Stimulated activated CD8-positive, alpha-beta memory T cell treated with anti-CD3 and anti-CD28 coated beads, Interleukin-15, amount 100 ng/mL, for 24 hours (primary cell): ENCODE measurements at regions not wholly inside any gene's neighbourhood (a gene's known extent, or its start where the extent isn't known, plus 50 kb on each side); places are given as distances from the start of the nearest gene placed in this dataset.

Experiments used
- DNase-seq: peaks from one replicate; pipeline ENCODE4 v3.0.0-alpha.2; 2020; ENCODE audit warnings: low read depth

DNA sequence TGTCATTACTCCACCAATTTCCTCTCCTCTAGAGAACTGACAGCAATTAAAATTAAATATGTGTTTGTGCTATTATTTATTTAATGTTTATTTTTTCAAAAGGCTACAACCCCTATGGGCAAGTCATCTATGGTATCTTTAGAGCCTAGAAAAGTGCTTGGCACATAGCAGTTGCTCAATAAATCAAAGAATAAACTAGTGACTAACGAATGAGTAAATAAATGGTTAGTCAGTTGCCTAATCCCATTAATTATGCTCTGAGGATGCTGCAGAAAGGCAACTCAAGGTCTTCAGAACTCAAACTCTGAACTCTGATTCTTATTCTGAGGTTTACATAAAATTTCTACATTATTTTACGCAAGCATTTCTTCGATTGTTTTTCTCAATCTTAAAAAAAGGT lies 193.0 kb upstream of the TSHZ2 start:
- DNase-seq: no peak

DNA sequence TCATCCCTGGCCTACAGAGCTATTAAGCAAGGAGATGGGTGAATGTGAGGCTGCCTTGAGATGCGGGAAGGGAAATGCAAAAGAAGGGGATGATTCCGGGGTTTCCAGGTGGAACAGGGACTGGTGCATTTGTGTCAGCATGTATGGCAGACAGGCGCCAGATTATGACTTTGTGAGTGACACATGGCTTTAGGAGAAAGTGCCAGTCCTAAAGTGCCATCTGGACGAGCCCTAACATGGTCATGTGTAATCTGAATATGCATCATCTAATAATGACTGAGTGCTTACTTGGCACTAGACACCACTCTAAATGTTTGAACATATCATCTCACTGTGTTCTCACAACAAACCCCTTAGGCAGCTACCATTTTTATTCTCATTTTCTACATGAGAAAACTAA lies 195.0 kb upstream of the TSHZ2 start:
- no peak for DNase-seq

DNA sequence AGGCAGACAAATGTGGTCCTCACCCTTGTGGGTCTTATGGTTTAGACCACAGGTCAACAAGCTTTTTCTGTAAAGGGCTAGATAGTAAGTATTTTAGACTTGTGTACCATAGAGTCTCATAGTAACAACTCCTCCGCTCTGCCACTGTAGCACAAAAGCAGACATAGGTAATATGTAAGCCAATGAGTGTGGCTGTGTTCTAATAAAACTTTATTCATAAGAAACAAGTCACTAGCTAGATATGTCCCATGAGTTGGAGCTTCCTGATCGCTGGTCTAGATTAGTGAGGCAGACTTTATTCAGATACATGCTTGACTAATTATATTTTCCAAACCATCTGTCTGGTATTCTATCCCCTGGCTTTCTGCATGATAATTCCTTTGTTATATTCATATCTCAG lies 196.4 kb upstream of the TSHZ2 start:
- no peak for DNase-seq

DNA sequence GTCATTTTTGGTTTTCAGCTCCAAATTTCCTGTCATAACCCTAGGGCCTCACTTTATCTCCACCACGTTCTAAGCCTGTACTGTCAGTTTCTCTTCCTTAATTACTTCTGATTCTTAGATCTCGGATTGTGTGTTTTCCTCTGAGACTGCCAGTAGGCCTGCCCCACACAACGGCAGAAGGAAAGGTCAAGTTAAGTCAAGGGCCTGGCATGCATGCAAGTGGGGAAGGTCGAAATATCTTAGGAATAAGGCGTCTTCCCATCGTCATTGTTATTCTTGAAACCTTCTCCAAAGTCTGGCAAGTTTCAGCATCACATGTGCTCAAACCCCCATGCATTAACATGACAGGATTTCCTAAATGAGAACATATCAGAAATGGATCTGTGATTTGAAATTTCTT lies 203.5 kb upstream of the TSHZ2 start:
- DNase-seq: no peak

DNA sequence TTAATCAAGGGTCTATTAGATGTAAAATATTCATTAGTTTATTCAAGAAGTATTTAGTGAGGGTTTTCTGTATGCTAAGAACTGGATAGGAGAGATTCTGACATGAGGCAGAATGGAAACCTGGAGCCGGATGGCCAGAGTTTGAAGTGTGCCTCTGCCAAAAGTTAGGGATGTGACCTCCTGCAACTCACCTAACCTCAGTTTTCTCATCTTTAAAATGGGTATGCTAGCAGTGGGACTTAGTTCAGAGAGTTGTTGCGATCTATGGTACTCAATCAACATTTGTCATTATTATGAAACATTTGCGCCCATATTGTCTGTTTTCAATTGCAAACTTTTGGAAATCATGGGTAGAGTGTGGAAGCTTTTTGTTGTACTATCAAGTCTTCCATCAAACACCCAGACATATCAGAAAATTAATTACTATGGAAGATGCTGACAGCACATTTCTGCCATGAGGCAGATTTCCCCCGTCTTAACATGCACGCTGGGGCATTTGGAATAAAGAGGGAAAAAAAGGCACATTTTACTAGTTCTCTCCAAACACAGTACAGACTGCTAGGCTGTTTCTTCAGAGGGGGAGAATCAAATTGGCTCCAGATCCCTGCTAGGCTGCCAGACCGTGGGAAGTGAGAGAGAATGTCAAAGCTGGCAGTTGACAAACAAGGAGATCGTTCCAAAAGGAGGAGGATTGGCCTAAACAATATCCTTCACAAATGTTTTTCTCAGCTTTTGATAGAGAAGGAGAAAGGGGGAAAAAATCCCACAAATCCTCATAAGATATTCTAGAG lies 205.3 kb upstream of the TSHZ2 start:
- no peak for DNase-seq

DNA sequence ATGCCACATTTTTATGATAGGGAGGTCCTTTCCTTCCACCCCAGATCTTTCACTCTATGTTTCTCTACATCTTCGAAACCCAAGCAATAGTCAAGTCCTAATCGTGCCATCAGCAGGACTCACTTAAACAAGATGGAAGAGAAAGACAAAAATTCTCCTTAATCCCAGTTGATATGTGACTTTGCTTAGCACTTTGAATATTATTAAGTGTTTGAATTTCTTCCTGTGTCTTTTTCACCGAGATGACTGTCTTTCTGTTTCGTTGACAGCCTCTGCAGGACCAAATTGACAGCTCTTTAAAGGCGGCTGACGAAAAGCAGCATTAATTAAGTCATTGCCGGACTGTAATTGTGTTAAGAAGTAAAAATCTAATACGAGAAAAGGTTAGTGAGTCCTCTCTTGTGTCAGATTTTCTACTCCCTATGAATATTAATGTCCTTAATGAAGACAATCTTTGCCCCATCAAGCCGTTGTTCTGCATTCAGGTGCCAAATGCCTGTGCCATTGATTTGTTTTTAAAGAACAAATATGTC lies 208.8 kb upstream of the TSHZ2 start:
- no peak for DNase-seq

DNA sequence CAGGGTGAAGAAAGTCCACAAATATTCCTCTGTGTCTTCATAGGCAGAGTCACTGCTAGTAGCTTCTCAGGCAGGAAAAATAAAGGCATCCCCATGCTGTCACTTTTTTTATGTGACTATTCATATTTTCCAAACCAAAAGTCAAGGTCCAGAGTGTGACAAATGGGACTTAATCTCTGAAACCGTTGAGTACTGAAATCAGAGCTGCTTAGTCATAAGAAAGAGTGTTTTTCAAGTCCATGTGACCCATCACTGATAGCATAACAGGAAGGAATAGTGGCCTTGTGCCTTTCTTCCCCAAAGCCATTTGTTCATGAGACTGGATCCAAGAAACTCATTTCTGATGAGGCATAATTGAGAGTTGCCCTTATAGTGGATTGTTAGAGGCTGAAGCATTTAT lies 210.3 kb upstream of the TSHZ2 start:
- no peak for DNase-seq

DNA sequence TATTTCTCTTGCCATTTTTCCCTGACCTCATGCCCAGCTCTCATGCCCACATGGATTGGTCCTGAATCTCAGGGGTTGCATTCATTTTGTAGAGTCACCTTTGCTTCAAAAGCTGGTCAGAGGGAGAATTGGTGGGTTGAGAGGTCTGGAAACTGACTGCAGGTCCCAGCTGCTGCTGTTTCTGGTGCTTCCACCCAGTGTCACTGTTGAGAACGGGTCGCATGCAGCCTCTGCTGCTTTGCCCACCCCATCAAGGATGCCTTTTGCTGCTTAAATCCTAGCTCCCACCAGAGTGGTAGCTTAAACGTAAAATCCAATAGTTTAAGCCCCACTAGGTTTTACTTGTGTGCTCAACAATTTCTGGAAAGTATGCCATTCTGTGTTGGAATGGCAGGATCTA lies 211.4 kb upstream of the TSHZ2 start:
- DNase-seq: no peak

DNA sequence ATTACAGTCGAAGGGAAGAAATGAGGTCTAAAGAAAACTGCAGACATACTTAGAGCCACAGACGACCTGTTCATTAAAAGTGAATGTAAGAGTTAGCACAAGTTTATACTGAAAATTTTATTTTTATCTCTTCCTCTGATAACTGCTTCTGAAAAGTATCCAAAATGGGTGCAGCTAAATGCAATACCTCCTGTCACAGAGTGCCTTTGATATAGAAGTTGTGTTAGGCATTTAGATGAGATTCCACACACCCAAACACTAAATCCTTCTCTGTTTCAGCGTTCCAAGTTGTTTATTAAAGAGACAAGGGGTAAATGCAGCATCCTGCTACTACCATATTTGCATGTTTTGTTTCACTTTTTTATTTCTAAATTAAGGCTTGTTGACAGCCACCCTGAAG lies 214.7 kb upstream of the TSHZ2 start:
- no peak for DNase-seq

DNA sequence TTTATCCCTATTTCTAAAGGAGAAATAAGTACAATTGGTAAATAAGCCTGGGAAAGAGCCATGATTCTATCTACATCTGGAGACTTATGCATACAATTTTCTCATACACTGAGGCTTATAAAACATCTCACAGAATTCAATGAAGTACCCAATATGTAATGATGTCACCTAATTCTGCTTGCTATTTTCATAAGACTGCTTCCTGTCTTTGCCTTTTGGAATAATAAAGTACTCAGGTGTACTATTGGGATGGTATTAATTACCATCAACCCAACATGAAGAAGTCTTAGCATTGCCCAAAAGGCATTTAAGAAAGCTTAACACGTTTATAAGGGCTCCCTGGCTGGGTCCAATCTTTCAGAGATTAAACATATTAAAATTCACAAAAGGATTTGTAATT lies 216.4 kb upstream of the TSHZ2 start:
- no peak for DNase-seq

DNA sequence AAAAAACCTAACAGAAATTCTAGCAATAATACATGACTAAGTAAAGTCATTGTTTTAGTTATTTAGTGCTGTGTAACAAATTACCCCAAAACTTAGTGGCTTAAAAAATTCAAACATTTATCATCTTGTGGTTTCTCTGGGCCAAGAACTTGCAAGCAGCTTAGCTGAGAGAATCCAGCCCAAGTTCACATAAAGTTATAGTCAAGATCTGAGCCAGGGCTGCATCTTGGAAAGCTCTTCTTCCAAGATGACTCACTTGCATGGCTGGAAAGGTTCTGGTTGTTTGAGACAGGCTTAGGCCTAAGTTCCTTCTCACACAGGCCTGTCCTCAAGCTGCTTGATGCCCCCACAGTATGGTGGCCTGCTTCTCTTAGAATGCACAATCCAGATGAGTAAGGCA lies 217.8 kb upstream of the TSHZ2 start:
- DNase-seq: no peak

DNA sequence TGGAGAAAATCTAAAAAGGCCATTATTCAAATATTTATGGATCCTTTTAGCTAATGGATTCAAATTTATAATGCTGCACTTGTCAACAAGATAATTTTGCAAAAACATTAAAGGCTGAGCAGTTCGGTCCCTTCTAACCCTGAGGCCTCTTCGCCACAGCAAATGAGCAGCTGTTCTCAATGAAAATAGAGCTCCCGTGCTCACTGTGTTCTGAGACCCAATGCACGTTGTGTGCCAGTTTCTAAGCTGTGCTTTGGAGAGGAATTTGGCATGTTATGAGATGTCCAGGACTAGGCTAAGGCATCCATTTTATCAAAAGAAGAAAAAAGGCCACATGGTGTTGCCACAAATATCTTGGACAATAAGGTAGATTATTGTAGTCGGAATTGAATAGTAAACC lies 220.1 kb upstream of the TSHZ2 start:
- DNase-seq: no peak

DNA sequence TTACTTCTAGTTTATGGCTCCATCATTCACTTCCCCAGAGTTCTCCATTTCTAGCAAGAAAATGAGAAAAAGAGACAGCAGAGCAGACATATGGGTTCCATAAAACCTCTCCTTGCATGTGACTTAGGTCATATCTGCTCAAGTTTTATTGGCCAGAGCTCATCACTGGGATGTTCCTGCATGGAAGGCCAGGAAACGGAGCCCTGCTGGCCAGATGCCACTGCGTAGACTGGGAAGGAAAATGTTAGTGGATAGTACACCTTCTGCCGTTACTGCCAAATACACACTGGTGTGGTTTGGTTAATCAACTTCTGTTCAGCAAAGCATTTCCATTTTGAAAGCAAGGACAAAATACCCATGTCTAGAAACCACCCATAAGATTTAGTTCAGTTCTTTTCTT lies 220.6 kb upstream of the TSHZ2 start:
- no peak for DNase-seq

DNA sequence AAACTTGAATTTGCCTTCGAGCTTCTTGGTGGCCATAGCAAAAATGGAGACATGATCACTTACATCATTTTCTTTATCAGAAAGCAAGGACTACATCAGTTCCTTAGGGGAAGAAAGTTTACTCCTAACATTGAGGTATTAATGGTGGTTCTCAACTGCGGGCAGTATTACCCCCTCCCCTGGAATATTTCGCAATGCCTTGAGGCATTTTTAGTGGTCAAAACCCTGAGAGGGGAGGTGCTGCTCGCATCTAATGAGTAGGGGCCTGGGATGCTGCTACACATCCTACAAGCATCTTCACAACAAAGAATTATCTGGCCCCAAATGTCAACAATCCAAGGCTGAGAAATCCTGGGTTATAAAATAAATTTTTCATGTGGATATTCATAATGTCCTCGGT lies 222.2 kb upstream of the TSHZ2 start:
- no peak for DNase-seq

DNA sequence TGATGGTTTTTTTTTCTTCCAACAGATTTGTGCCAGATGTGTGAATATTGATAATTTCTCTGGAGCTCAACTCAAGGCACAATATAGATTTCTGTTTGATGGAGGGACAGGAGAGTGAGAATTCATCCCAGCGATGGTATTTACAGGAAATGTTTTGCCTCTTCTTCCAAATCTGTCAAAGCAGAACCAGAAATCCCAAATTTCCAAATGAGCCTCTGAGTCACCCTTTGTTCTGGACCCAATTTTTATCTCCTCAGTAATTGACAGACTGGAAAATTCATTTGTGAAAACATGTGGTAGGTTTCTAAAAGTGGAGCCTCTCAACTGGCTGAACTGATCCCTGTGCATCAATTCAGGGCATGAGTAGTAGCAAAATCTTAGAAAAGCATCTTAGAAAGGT lies 223.2 kb upstream of the TSHZ2 start:
- DNase-seq: no peak

DNA sequence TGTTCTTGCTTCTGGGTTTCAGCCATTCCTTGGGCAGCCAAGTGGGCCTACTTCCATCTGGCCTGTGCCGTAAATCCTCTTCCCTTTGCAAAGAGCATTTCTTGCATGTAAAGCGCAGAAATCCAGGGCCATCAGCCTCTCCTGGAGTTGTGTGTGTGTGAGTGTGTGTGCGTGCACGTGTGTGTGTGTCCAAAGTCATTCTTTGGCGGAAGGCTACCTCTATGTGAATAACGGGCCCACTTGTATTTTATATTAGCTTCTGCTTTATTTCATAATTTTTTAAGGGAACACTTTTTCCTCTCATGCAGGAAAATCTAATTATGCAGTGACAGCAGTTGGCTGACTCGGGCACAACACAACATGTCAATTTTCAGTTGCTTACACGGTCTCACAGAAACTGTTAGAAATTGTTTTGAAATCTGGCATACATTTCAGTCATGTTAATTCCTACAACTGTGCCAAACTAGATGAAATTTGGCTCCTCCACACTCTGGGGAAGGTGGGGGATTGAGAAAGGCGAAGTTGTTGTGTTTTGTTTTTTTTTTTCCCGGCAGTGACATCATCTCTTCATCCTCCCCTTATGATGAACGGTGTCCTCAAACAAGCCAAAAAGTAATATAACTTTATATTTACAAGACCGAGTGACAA lies 223.7 kb upstream of the TSHZ2 start:
- DNase-seq: no peak

DNA sequence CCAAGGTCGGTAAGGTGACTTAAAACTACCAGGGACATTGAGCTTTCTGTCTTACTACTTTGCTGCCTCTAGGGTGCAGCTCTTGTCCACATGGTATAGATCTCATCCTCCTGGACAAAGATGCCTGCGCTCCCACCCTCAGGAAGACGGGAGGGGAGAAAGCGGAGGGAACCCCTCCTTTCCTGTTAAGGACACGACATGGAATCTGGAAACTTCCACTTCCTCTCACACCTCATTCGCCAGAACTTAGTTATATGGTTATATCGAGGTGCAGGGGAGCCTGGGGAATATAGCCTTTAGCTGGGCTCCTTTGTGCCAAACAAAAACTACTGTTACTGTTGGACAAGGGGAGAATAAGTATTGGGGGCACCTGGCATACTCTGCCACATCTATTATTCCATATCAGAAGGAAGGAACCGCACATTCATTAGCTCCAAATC lies 224.3 kb upstream of the TSHZ2 start:
- no peak for DNase-seq

DNA sequence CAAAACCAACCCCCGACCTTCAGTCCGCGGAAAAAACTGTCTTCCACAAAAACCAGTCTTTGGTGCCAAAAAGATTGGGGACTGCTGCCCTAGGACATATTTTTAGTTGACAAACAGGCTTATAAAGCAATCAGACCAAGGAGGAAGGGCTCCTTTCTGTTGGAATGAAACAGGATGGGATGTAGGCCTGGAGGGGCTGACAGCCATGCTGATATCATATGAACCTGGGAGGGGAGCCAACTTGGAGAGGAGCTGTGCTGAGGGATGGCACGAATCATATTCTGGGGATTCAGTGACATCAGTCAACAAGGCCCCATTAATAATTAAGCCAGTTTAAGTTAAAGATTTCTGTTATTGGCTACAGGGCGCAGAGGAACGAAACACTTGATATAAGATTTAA lies 225.4 kb upstream of the TSHZ2 start:
- DNase-seq: no peak

DNA sequence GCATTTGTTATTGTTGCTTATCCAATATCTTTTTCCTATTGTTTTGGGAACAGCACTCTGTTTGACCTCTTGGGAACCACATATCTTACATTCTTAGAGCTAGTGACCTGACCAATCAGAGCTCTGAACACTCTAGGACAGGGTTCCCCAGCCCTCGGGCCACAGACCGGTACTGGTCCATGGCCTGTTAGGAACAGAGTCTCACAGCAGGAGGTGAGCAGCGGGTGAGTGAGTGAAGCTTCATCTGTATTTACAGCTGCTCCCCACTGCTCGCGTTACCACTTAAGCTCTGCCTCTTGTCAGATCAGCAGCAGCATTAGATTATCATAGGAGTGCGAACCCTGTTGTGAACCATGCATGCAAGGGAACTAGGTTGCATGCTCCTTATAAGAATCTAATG lies 226.0 kb upstream of the TSHZ2 start:
- DNase-seq: no peak

DNA sequence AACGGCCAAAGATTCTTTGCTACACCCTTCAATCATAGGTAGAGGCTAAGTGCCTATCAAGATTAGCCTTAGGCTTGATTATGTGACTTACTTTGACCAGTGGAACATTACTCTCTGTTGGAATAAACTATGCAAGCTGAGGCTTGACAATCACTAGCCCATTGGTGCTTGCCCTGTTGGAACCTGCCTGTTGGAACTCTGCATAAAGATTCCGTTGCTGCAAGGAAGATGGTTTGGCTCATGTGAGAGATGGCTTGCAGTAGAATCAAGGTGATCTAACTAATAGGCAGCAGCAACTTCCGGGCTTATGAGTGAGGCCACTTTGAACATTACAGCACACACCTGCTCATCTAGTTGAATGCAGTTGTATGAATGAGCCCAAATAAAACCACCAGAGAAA lies 227.7 kb upstream of the TSHZ2 start:
- DNase-seq: no peak

DNA sequence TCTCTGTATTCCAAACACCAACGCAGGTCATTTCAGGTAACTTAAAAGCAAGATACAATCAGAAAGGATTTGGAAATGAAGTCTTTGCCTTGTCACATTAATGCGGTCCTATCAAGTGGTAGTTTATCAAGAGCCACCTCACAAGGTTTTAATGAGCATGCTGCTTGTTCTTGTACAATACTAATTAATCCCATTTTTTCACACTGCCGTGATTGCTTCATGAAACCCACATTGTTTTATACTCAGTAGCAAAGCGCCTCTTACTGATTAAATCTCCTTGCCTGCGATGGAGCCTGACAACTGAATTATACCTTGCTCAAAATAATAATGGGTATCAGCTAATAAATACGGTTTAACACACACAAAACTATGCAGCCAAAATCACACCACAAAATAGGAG lies 234.1 kb upstream of the TSHZ2 start:
- no peak for DNase-seq

DNA sequence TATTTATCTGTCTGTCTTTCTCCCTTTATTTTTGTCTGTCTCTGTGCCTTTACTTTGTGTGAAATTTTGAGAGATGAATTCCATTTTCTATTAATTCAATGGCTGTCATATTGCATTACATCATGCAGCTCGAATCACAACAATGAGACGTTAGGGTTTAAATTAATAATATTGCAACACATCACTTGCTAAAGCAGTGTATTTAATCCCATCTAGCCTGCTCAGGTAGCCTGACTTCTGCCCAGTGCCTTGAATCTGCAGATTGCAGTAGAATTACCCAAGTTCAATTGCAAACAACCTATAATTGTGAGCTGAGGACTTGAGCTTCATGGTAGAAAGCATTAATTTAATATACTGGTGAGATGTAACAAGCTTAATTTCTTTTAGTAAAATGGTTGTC lies 235.7 kb upstream of the TSHZ2 start:
- no peak for DNase-seq

DNA sequence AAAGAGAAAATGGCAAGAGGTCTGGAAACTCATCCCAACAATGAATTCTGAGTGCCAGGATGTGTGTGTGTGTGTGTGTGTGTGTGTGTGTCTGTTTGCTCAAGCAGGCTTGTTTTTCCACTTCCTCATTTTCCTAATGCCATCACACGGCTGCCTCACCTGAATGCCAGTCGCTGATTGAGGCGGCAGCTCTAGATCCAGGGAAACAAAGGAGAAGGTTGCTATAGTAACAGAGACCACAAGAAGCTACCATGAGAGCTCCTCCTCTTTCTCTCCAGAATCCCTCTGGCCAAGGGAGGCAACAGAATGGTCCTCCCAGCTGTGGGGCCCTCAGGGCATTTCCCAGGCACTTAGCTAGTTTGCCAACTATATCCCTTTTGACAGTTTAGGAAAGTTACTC lies 241.1 kb upstream of the TSHZ2 start:
- no peak for DNase-seq
